ENCODE measurements at regions not wholly inside any gene's neighbourhood (a gene's known extent, or its start where the extent isn't known, plus 50 kb on each side); places are given as distances from the start of the nearest gene placed in this dataset.
A peak's percentile ranks its signal among the peaks of the same experiment; 100 is the strongest.

DNA sequence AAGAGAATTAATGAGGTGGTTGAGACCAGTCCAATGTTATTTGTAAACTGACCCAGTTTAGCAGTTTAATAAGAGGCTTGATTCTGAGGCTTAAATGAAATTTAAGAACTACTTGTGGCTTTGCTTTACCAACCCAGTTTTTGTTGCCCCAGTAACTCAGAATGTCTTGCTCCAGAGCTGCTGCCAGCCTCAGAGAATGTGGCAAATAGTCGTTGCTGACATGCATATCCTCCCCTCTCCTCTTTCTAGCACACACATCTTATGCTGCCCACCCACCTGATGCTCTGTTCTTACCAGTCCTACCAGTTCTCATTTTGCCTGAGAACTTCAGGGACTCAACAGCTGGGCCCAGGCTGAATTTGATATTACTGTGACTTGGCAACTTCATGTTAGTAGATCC is 92.4 kb upstream of the TSC22D2 start:
- peaks cover 11% of the 10 kb centered on the region for H3K27me3 Mint-ChIP-seq
- no peak overlapping the region for H3K4me3 Mint-ChIP-seq
- no peaks in the 10 kb centered on the region for H3K4me1 Mint-ChIP-seq
- no peak overlapping the region for H3K27ac Mint-ChIP-seq
- no peaks in the 10 kb centered on the region for H3K36me3 Mint-ChIP-seq
- no peak for DNase-seq
- no peaks in the 10 kb centered on the region for H3K9me3 Mint-ChIP-seq

GRCh38 chr3:150314248-150315004 is 93.7 kb upstream of the TSC22D2 start:
- H3K4me3 Mint-ChIP-seq: no peak overlapping the region

GRCh38 chr3:150312018-150312657 is 96.0 kb upstream of the TSC22D2 start:
- DNase-seq: no peak
- peaks cover 29% of the 10 kb centered on the region for H3K27me3 Mint-ChIP-seq
- no peaks in the 10 kb centered on the region for H3K36me3 Mint-ChIP-seq
- no peak overlapping the region for H3K27ac Mint-ChIP-seq
- no peaks in the 10 kb centered on the region for H3K4me1 Mint-ChIP-seq
- no peaks in the 10 kb centered on the region for H3K9me3 Mint-ChIP-seq
- H3K4me3 Mint-ChIP-seq: no peak overlapping the region

More at GRCh38 chr3:150314248-150315004, 93.7 kb upstream of the TSC22D2 start:
- Mint-ChIP-seq H3K27ac (no peak overlapping the region), H3K9me3 (no peaks in the 10 kb centered on the region), H3K4me1 (no peaks in the 10 kb centered on the region), H3K27me3 (peaks cover 18% of the 10 kb centered on the region), H3K36me3 (no peaks in the 10 kb centered on the region)
- no peak for DNase-seq

- H3K36me3 Mint-ChIP-seq: no peaks in the 10 kb centered on the region
- no peak overlapping the region for H3K27ac Mint-ChIP-seq
- no peak overlapping the region for H3K4me3 Mint-ChIP-seq
- no peak for DNase-seq
- H3K9me3 Mint-ChIP-seq: no peaks in the 10 kb centered on the region
- no peaks in the 10 kb centered on the region for H3K4me1 Mint-ChIP-seq
- peaks cover 28% of the 10 kb centered on the region for H3K27me3 Mint-ChIP-seq
Measured at GRCh38 chr3:150311156-150311555, 96.9 kb upstream of the TSC22D2 start.

- no peak overlapping the region for H3K4me3 Mint-ChIP-seq
- no peak for DNase-seq
- no peak overlapping the region for H3K27ac Mint-ChIP-seq
- H3K27me3 Mint-ChIP-seq: peaks cover 37% of the 10 kb centered on the region
- H3K36me3 Mint-ChIP-seq: no peaks in the 10 kb centered on the region
- no peaks in the 10 kb centered on the region for H3K4me1 Mint-ChIP-seq
- no peaks in the 10 kb centered on the region for H3K9me3 Mint-ChIP-seq
Measured at GRCh38 chr3:150309557-150309956, 98.5 kb upstream of the TSC22D2 start.

DNA sequence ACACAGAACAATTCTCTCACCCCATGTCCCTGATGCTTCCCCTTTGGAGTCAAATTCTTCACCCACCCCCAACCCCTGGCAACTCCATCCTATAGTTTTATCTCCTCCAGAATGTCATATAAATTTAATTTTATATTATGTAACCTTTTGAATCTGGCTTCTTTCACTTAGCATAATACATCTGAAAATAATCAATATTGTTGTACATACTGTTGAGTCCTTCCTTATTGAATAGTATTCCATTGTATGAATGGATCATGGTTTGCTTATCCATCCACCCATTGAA is 98.9 kb upstream of the TSC22D2 start:
- Mint-ChIP-seq H3K9me3 (no peaks in the 10 kb centered on the region), H3K4me3 (no peak overlapping the region), H3K27ac (no peak overlapping the region), H3K36me3 (no peaks in the 10 kb centered on the region), H3K4me1 (no peaks in the 10 kb centered on the region), H3K27me3 (peaks cover 41% of the 10 kb centered on the region)
- no peak for DNase-seq

DNA sequence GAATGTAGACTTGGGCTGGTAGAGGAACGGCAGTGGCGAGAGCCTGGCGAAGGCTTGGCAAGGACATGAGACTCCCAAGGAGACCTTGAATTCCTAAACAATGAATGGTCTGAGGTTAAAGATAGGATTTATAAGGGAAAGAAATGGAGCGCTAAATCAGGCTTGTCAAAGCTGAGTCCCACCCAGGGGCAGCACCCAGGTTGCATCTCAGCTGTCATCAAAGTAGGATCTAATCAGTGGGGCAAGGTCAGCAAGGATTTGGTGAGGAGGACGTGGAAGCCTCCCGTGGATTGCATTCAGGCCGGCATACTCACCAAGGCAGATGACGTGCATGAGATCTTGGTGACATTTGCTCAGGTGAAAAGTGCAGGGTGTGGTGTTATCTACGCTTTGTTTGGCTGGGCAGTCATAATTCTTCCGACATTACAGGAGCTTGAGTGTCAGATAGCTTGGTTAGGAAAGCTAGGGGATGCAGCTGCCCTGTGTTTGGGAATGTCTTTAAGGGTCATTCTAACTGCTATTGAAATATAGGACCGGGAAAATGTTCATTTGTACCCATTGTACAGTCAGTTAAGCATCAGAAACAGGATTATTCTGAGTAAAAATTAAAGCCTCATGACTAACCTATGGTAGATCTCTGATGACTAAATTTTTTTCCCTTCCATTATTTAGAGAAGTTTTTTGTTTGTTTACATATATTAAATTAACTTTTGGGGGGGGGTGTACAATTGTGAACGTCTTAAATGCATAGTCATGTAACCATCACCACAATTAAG is 99.4 kb upstream of the TSC22D2 start:
- Mint-ChIP-seq H3K4me1 (no peaks in the 10 kb centered on the region), H3K27me3 (peaks cover 43% of the 10 kb centered on the region), H3K4me3 (no peak overlapping the region), H3K27ac (no peak overlapping the region), H3K9me3 (no peaks in the 10 kb centered on the region), H3K36me3 (no peaks in the 10 kb centered on the region)
- DNase-seq: no peak

- H3K36me3 Mint-ChIP-seq: no peaks in the 10 kb centered on the region
- peaks cover 40% of the 10 kb centered on the region for H3K27me3 Mint-ChIP-seq
- no peaks in the 10 kb centered on the region for H3K9me3 Mint-ChIP-seq
- H3K4me1 Mint-ChIP-seq: no peaks in the 10 kb centered on the region
- DNase-seq: no peak
- H3K4me3 Mint-ChIP-seq: no peak overlapping the region
- no peak overlapping the region for H3K27ac Mint-ChIP-seq
Measured at GRCh38 chr3:150308037-150308319, 100.1 kb upstream of the TSC22D2 start.

- H3K27me3 Mint-ChIP-seq: peaks cover 44% of the 10 kb centered on the region
- H3K36me3 Mint-ChIP-seq: no peaks in the 10 kb centered on the region
- H3K4me1 Mint-ChIP-seq: no peaks in the 10 kb centered on the region
- DNase-seq: no peak
- no peaks in the 10 kb centered on the region for H3K9me3 Mint-ChIP-seq
- no peak overlapping the region for H3K4me3 Mint-ChIP-seq
- H3K27ac Mint-ChIP-seq: no peak overlapping the region
Measured at GRCh38 chr3:150307311-150308036, 100.6 kb upstream of the TSC22D2 start.

DNA sequence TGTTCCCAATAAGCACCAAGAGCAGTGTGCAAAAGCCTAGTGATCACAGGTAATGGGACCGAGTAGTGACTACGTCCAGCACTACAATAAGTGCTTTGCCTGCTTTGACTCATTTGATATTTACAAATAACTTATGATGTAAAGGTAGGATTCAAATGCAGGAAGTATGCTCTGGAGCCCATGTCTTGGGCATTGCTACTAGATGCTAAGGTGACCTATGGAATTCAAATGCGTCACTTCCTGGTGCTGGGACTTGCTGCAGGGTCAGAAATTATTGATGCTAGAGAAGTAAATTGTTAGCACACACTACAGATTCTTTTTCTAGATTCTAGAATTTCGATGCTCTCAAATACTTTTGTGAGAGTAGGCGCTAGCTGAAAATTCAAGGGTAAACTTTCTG is 101.2 kb upstream of the TSC22D2 start:
- Mint-ChIP-seq H3K4me1 (no peaks in the 10 kb centered on the region), H3K9me3 (no peaks in the 10 kb centered on the region), H3K27ac (no peak overlapping the region), H3K36me3 (no peaks in the 10 kb centered on the region), H3K27me3 (peaks cover 43% of the 10 kb centered on the region), H3K4me3 (no peak overlapping the region)
- DNase-seq: no peak

- Mint-ChIP-seq H3K4me3 (no peak overlapping the region), H3K4me1 (no peaks in the 10 kb centered on the region), H3K9me3 (no peaks in the 10 kb centered on the region), H3K27me3 (peaks cover 47% of the 10 kb centered on the region), H3K36me3 (no peaks in the 10 kb centered on the region), H3K27ac (no peak overlapping the region)
- DNase-seq: no peak
Measured at GRCh38 chr3:150306083-150306482, 102.0 kb upstream of the TSC22D2 start.

DNA sequence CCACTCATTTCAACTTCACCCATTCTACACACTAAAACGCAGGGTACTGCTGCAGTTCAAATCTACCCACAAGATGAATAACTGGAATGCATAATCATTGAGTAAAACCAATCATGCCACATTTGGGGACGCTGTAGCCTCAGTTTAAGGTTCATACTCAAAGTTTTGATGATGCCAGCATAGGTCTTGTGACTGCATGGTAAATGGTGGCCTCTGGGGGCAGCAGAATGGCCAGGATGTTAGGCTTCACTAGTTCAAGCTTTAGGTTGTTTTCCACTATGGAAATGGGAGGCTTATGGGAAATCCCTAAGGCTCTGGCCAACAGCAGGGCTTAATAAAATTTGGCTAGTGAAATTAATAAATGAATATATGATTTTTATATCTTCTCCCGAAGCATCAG is 104.3 kb upstream of the TSC22D2 start:
- Mint-ChIP-seq H3K4me1 (no peaks in the 10 kb centered on the region), H3K27me3 (peaks cover 39% of the 10 kb centered on the region), H3K36me3 (no peaks in the 10 kb centered on the region), H3K9me3 (no peaks in the 10 kb centered on the region), H3K27ac (no peak overlapping the region), H3K4me3 (no peak overlapping the region)
- DNase-seq: peak; percentile 2

DNA sequence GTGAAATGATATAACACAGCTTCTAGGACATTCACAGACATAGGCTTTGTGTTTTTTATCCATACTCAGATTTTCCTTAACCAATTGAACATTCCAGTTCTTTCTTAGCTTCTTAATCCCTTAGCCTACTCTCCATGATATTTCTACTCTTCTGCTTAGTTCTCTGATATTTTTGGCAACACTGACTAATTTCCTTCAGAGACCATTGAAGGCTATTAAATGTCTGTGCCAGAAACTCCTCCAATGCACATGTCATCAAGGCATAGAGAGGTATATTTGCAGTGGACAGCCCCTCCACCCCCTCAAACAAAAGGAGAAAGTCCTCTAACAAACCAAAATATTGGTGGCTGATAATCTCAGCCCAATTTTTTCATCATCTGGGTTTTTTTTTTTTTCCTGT is 105.9 kb upstream of the TSC22D2 start:
- H3K4me1 Mint-ChIP-seq: no peaks in the 10 kb centered on the region
- H3K36me3 Mint-ChIP-seq: no peaks in the 10 kb centered on the region
- no peak overlapping the region for H3K27ac Mint-ChIP-seq
- H3K27me3 Mint-ChIP-seq: peaks cover 29% of the 10 kb centered on the region
- DNase-seq: no peak
- H3K9me3 Mint-ChIP-seq: no peaks in the 10 kb centered on the region
- no peak overlapping the region for H3K4me3 Mint-ChIP-seq

DNA sequence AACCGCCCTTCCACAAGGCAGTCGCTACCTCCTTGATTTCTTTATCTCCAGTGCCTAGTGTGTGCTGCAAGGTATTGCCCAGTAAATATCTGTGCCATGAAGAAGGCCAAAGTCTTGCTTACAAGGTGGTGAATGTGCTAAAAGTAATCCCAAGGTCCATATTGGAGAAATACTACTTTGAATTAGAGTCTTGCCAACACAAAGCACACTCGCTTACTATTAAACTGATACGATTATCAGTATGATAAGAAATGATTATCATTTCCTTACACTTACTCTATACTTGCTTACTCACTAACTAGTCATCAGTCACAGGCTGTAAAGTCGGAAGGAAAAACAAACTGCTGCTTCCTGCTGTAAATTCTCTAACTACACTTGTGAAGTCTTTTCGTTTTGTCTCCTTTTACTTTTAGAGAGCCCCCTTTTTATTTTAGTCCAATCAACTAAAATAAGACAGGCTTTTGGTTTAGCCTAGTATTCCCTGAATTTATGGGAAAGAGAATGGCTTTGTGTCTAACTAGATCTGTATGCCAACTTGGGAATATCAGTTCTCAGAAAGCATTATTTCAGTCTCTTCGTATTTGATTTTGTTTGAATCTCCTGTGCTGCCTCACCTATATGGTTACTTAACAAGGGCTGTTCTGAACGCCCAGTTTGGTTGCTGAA is 107.1 kb upstream of the TSC22D2 start:
- H3K9me3 Mint-ChIP-seq: no peaks in the 10 kb centered on the region
- H3K27me3 Mint-ChIP-seq: peaks cover 30% of the 10 kb centered on the region
- H3K4me3 Mint-ChIP-seq: no peak overlapping the region
- DNase-seq: no peak
- H3K36me3 Mint-ChIP-seq: no peaks in the 10 kb centered on the region
- no peaks in the 10 kb centered on the region for H3K4me1 Mint-ChIP-seq
- H3K27ac Mint-ChIP-seq: no peak overlapping the region

DNA sequence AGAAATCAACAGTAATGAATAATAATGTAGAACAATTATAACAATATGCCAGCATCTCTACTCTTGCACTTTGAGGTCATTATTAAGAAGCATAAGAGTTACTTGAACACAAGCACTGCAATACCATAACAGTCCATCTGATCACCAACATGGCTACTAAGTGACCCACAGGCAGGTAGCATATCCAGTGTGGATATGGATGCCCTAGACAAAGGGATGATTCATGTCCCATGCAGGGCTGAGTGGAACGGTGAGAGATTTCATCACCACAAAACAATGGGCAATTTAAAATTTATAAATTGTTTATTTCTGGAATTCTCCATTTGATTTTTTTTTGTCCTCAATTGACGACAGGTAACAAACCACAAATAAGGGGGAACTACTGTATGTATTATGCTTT is 107.7 kb upstream of the TSC22D2 start:
- Mint-ChIP-seq H3K9me3 (no peaks in the 10 kb centered on the region), H3K27ac (no peak overlapping the region), H3K4me3 (no peak overlapping the region), H3K27me3 (peaks cover 27% of the 10 kb centered on the region), H3K36me3 (no peaks in the 10 kb centered on the region), H3K4me1 (no peaks in the 10 kb centered on the region)
- no peak for DNase-seq
